ENCODE measurements at regions not wholly inside any gene's neighbourhood (a gene's known extent, or its start where the extent isn't known, plus 50 kb on each side); places are given as distances from the start of the nearest gene placed in this dataset.

DNA sequence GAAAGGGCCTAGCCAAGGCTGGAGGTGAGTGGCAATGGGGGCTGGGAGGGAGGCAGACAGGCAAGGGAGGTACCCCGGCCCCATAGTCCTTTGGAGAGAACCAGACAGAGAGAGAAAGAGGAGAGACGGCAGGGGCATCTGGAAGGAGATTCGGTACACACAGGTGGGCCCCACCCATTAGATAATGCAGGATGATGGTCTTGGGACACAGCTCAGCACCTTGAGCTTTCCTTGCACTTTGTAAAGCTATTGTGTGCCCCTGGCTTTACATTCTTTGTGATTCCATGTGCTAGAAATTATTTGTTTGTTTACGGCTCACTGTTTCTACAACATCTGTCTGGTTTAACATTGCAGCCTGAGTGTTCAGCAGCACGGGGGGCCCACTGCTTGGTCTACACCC, 83.1 kb downstream of the CTAGE1 start:
- Histone ChIP-seq H3K27me3 (no peaks in the 10 kb centered on the region), H3K4me1 (peaks cover 0 to 22% (median 0%) of the 10 kb centered on the region in 4 donors), H3K9me3 (no peaks in the 10 kb centered on the region), H3K4me3 (no peak overlapping the region), H3K36me3 (no peaks in the 10 kb centered on the region), H3K27ac (no peak overlapping the region)
- 83 to 86% methylated on average over 5 of the region's 5 CpGs for WGBS, 2 donors
- no peak for DNase-seq (ENCODE audit: low spot score in 2 of 2)
- TF ChIP-seq EP300 (IDR thresholded peaks at IDR 0.05) (no peak), POLR2A (IDR thresholded peaks at IDR 0.05) (no peak)
- TF ChIP-seq, protein P1, sequence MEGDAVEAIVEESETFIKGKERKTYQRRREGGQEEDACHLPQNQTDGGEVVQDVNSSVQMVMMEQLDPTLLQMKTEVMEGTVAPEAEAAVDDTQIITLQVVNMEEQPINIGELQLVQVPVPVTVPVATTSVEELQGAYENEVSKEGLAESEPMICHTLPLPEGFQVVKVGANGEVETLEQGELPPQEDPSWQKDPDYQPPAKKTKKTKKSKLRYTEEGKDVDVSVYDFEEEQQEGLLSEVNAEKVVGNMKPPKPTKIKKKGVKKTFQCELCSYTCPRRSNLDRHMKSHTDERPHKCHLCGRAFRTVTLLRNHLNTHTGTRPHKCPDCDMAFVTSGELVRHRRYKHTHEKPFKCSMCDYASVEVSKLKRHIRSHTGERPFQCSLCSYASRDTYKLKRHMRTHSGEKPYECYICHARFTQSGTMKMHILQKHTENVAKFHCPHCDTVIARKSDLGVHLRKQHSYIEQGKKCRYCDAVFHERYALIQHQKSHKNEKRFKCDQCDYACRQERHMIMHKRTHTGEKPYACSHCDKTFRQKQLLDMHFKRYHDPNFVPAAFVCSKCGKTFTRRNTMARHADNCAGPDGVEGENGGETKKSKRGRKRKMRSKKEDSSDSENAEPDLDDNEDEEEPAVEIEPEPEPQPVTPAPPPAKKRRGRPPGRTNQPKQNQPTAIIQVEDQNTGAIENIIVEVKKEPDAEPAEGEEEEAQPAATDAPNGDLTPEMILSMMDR (IDR thresholded peaks at IDR 0.05) = no peak

DNA sequence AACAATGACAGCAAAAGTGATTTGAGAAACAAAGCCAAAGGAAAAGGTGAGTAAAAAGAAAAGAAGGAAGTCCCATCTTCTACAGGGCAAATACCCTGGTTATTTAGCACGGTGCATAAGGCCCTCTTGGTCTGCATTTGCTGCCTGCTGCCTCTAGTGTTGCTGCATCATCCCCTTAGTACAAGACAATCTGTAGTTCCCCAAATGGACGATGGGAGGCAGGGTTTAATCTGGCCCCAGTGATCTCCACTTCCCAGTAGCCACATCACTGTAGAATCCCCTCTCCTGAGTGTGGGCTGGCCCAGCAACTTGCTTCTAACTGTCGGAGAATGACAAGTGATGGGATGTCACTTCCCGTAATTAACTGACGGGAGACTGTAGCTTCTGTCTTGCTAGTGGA, 85.1 kb downstream of the CTAGE1 start:
- no peak overlapping the region for H3K27ac ChIP-seq
- no peaks in the 10 kb centered on the region for H3K9me3 ChIP-seq
- no peak for DNase-seq (ENCODE audit: low spot score in 2 of 2)
- H3K36me3 ChIP-seq = no peaks in the 10 kb centered on the region
- 69 to 75% methylated on average over 5 of the region's 5 CpGs for WGBS, 2 donors
- no peak overlapping the region for H3K4me3 ChIP-seq
- no peaks in the 10 kb centered on the region for H3K27me3 ChIP-seq
- H3K4me1 ChIP-seq = peaks cover 0 to 17% (median 0%) of the 10 kb centered on the region in 4 donors
- TF ChIP-seq EP300 (IDR thresholded peaks at IDR 0.05) (no peak), POLR2A (IDR thresholded peaks at IDR 0.05) (no peak)
- TF ChIP-seq, protein P1 (IDR thresholded peaks at IDR 0.05) = no peak

DNA sequence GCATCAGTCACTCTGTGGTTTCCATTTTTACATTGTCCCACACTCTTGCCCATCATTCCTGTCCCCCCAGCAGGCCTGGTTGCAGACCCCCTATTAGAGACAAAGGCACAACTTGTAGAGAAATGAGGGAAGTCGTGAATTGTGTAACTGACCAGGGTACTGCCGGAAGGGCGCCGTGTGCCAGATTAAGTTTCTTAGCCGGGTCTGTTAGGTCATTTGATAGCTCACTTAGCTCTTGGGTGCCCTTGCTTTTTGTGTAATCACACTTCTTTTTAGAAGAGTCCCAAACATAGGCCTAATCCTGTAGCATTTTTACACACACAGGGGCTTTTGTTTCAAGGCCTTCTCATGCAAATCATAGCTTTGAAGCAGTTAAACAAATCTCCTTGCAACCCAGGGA, 87.2 kb downstream of the CTAGE1 start:
- H3K9me3 ChIP-seq = no peaks in the 10 kb centered on the region
- no peak overlapping the region for H3K27ac ChIP-seq
- 64 to 72% methylated on average over 5 of the region's 5 CpGs for WGBS, 2 donors
- DNase-seq (ENCODE audit: low spot score in 2 of 2) = no peak
- H3K36me3 ChIP-seq = no peaks in the 10 kb centered on the region
- TF ChIP-seq POLR2A (IDR thresholded peaks at IDR 0.05) = no peak
- TF ChIP-seq, protein P1 (IDR thresholded peaks at IDR 0.05) = no peak
- no peak for TF ChIP-seq EP300 (IDR thresholded peaks at IDR 0.05)
- H3K27me3 ChIP-seq = no peaks in the 10 kb centered on the region
- H3K4me1 ChIP-seq = peaks cover 0 to 6% (median 0%) of the 10 kb centered on the region in 4 donors
- H3K4me3 ChIP-seq = no peak overlapping the region

DNA sequence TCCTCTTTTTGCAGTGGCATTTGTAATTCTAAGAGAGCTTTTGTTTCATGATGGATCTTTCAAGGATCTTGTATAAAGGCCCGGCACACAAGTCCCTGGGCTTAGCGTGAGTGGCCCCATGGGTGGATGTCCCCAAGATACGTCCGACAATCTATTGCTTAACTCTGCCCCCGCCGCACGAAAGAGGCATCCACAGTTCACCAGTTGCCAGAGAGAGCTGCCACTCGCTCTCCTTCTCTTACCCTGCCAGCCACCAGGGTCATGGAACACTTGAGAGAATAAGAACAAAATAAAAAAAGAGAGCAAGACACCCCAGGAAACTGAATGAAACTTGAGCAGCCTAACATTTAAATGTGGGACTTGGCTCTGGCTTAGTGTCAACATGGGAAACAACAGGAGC, 92.3 kb downstream of the CTAGE1 start:
- Histone ChIP-seq H3K36me3 (no peaks in the 10 kb centered on the region), H3K4me1 (peaks cover 0 to 12% (median 4%) of the 10 kb centered on the region in 4 donors), H3K9me3 (no peaks in the 10 kb centered on the region), H3K4me3 (no peak overlapping the region), H3K27ac (no peak overlapping the region), H3K27me3 (no peaks in the 10 kb centered on the region)
- 91 to 92% methylated on average over 8 of the region's 8 CpGs for WGBS, 2 donors
- TF ChIP-seq, protein P1 (IDR thresholded peaks at IDR 0.05) = no peak
- TF ChIP-seq POLR2A (IDR thresholded peaks at IDR 0.05) = no peak
- TF ChIP-seq EP300 (IDR thresholded peaks at IDR 0.05) = no peak
- no peak for DNase-seq (ENCODE audit: low spot score in 2 of 2)

DNA sequence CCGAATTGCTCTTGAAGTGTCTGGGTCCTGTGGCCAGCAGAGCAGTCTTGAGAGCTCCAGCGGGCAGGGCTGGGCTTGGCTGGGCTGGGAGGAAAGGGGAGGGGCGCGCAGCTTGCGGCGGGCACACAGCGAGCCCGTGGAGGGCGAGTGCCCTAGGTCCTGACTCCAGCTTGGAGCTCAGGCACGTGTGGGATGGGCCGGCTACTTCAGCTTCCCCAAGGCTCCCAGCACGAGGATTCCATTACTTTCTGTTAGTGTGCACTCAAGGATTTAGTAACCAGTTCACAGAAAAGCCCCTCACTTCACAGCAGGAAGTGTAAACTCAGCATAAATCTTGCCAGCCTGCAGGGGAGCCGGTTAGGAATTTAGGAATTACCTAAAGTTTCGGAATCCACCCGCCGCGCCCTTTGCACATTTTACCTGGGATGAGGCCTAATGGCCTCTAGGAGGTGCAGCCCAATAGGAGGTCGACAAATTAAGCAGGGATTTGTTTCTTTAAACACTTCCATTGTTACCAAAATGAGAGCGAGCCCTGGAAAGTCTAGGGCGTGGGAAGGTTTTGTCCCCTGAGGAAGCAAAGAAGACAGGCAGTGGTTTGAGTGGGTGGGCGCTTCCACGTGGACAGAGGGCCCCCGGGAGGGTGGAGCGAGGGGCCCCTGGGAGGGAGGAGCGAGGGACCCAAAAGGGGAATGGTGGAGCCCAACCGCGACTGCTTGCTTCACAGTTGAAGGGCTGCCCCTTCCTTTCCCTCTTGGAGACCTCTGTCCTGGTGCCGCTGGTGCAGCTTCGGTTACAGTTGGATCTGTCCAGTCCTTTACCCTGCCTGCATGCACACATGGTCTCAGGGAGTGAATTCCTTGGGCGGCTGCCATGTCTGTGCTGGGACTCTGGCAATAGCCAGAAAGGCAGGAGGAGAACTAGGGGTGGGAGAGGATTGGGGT, 93.3 kb downstream of the CTAGE1 start:
- Histone ChIP-seq H3K27me3 (no peaks in the 10 kb centered on the region), H3K36me3 (no peaks in the 10 kb centered on the region), H3K4me3 (peak overlapping the region in 2 of 4 donors; percentile 4 to 25), H3K27ac (no peak overlapping the region), H3K4me1 (peaks cover 0 to 12% (median 4%) of the 10 kb centered on the region in 4 donors), H3K9me3 (no peaks in the 10 kb centered on the region)
- DNase-seq (ENCODE audit: low spot score in 2 of 2) = no peak
- TF ChIP-seq, protein P1 (IDR thresholded peaks at IDR 0.05) = peak in 1 of 5 experiments; percentile 6
- TF ChIP-seq POLR2A (IDR thresholded peaks at IDR 0.05) = no peak
- 18 to 23% methylated on average over 26 to 29 of the region's 30 CpGs for WGBS, 2 donors

Data from tibial nerve (tissue), 4 donors.